Activated CD4-positive, alpha-beta T cell treated with anti-CD3 and anti-CD28 coated beads for 48 hours (primary cell): ENCODE measurements at regions not wholly inside any gene's neighbourhood (a gene's known extent, or its start where the extent isn't known, plus 50 kb on each side); places are given as distances from the start of the nearest gene placed in this dataset.

Source experiments
- DNase-seq: peaks from one replicate; pipeline ENCODE4 v3.0.0-alpha.2; 2020

- DNase-seq = no peak
Observed at GRCh38 chr2:16124881-16125613, 184.7 kb downstream of the MYCN start.

- no peak for DNase-seq
Observed at GRCh38 chr2:16123856-16124780, 183.8 kb downstream of the MYCN start.

GRCh38 chr2:16123421-16123820, 183.1 kb downstream of the MYCN start:
- no peak for DNase-seq

- DNase-seq = no peak
Observed at GRCh38 chr2:16122556-16122955, 182.2 kb downstream of the MYCN start.

- DNase-seq = no peak
Observed at GRCh38 chr2:16121986-16122390, 181.6 kb downstream of the MYCN start.

GRCh38 chr2:16121231-16121985, 181.1 kb downstream of the MYCN start:
- no peak for DNase-seq

- no peak for DNase-seq
Observed at GRCh38 chr2:16120591-16121180, 180.3 kb downstream of the MYCN start.

- DNase-seq = no peak
Observed at GRCh38 chr2:16119741-16120140, 179.4 kb downstream of the MYCN start.

DNA sequence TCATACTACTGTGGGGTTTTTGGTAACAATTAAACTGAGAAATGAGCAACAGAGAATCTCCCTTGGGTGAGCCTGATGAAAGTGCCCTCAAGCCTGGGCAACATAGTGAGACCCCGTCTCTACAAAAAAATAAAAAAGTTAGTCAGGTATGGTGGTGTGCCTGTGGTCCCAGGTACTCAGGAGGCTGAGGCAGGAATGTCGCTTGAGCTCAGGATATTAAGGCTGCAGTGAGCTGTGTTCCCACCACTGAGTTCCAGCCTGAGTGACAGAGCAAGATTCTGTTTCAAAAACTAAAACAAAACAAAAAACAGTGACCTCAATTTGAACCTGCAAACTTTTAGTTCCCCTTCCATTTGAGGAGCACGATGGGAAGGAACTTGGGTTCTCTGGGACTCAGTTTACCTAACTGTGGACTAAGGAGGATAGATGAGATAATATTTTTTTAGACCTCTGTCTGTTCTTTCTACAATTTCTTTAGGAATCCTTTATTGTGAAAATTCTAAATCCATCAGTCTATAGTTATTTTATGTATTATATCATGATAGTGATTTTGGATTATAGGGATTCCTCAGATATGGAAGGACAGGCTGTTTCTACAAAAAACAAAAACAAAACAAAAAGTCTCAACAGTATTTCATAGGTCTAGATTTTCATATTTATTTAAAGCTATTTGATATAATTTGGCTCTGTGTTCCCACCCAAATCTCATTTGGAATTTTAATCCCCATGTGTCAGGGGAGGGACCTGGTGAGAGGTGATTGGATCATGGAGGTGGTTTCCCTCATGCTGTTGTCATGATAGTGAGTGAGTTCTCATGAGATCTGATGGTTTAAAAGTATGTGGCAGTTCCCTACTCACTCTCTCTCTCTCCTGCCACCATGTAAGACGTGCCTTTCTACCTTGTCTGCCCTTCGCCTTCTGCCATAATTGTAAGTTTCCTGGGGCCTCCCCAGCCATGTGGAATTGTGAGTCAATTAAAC, 178.6 kb downstream of the MYCN start:
- no peak for DNase-seq

GRCh38 chr2:16117791-16118610, 177.7 kb downstream of the MYCN start:
- no peak for DNase-seq

GRCh38 chr2:16117021-16117700, 176.8 kb downstream of the MYCN start:
- DNase-seq = no peak

GRCh38 chr2:16115881-16116830, 175.8 kb downstream of the MYCN start:
- no peak for DNase-seq

DNA sequence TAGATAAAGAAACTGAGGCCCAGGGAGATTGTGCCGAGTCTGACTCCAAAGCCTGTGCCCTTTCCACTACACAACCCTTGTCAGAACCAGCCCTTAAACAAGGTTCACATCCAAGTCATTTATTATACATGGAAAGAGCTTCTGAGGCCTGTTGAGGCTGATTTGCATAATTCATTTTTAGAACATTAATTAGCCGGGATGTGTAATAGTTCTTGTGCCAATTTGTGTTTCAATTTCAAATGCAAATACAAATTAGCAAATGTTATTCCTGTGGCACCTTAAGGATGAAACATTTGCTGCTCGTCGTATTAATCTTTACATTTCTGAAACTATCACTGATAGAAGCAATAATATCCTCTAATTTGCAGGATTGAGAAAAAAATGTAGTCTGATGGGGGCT, 174.9 kb downstream of the MYCN start:
- no peak for DNase-seq

- DNase-seq = no peak
Observed at GRCh38 chr2:16114836-16115235, 174.5 kb downstream of the MYCN start.

DNA sequence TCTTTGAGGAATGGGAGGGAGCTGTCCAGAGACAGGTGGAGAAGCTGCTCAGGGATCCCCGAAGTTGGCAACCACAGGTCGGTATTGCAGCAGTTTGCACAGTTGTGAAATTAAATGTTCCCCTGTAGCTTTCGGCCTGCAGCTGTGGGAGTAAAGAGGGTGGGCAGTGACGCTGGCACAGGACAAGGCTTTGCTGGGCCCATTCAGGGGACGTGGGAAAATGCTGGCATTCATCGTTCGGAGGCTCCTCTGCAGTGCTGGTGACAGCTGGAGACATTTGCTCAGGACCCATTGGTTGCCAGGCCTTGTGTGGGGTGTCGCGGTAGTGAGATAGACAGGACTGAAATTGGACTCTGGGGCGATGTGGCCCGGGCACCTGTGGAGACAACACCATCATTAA, 173.7 kb downstream of the MYCN start:
- no peak for DNase-seq

DNA sequence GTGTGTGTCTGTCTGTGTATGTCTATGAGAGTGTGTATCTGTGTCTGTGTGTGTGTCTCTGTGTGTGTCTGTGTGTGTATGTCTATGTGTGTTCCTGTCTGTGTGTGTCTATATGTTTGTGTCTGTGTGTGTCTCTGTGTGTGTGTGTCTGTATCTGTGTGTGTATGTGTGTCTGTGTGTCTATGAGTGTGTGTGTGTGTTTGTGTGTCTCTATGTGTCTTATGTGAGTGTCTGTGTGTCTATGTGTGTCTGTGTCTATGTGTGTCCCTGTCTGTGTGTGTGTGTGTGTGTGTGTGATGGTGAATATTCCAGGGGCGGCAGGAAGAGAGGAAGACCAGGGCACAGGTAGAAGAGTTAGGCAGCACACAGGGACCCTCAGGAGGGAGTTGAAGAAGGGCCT, 173.2 kb downstream of the MYCN start:
- DNase-seq = no peak

DNA sequence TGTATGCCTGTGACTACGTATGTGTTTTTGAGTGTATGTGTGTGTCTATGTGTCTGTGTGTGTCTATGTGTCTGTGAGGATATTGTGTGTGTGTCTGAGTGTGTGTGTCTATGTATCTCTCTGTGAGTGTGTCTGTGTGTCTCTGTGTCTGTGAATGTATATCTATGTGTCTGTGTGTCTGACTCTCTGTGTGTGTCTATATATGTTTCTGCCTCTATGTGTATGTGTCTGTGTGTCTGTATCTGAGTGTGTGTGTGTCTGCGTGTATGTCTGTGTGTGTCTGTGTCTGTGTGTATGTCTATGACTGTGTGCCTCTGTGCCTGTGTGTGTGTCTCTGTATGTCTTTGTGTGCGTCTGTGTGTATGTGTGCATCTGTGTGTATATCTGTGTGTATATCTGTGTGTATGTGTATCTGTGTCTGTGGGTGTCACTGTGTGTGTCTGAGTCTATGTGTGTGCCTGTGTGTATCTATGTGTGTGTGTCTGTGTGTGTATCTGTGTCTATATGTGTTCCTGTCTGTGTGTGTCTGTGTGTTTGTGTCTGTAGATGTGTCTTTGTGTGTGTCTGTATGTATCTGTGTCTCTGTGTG, 172.7 kb downstream of the MYCN start:
- no peak for DNase-seq

GRCh38 chr2:16112251-16112971, 172.1 kb downstream of the MYCN start:
- DNase-seq = no peak
